ENCODE measurements at regions not wholly inside any gene's neighbourhood (a gene's known extent, or its start where the extent isn't known, plus 50 kb on each side); places are given as distances from the start of the nearest gene placed in this dataset.

GRCh38 chr2:9755008-9755407 is 88.3 kb upstream of the TAF1B start:
- TF ChIP-seq CTCF (IDR thresholded peaks at IDR 0.05; ENCODE audit: low read depth, low read length): no peak
- Histone ChIP-seq H3K27ac (no peak overlapping the region), H3K4me3 (no peak overlapping the region), H3K9me3 (ENCODE audit: low read depth) (no peaks in the 10 kb centered on the region), H3K27me3 (no peaks in the 10 kb centered on the region), H3K4me1 (ENCODE audit: low read depth) (peaks cover 23% of the 10 kb centered on the region), H3K36me3 (no peaks in the 10 kb centered on the region)
- no peak for DNase-seq (ENCODE audit: low read depth in 1 of 2, low spot score in 1 of 2)

- no peak for DNase-seq (ENCODE audit: low read depth in 1 of 2, low spot score in 1 of 2)
- no peaks in the 10 kb centered on the region for H3K27me3 ChIP-seq
Observed at GRCh38 chr2:9755638-9756037, 87.6 kb upstream of the TAF1B start.

GRCh38 chr2:9756692-9757250 is 86.5 kb upstream of the TAF1B start:
- Histone ChIP-seq H3K36me3 (no peaks in the 10 kb centered on the region), H3K4me1 (ENCODE audit: low read depth) (peaks cover 20% of the 10 kb centered on the region), H3K27ac (no peak overlapping the region), H3K9me3 (ENCODE audit: low read depth) (no peaks in the 10 kb centered on the region), H3K4me3 (no peak overlapping the region), H3K27me3 (no peaks in the 10 kb centered on the region)
- no peak for DNase-seq (ENCODE audit: low read depth in 1 of 2, low spot score in 1 of 2)
- no peak for TF ChIP-seq CTCF (IDR thresholded peaks at IDR 0.05; ENCODE audit: low read depth, low read length)

More at GRCh38 chr2:9755638-9756037, 87.6 kb upstream of the TAF1B start:
- no peak for TF ChIP-seq CTCF (IDR thresholded peaks at IDR 0.05; ENCODE audit: low read depth, low read length)
- no peak overlapping the region for H3K27ac ChIP-seq
- H3K9me3 ChIP-seq (ENCODE audit: low read depth): no peaks in the 10 kb centered on the region
- no peaks in the 10 kb centered on the region for H3K36me3 ChIP-seq
- no peak overlapping the region for H3K4me3 ChIP-seq
- H3K4me1 ChIP-seq (ENCODE audit: low read depth): peaks cover 23% of the 10 kb centered on the region

GRCh38 chr2:9757501-9758264 is 85.6 kb upstream of the TAF1B start:
- DNase-seq (ENCODE audit: low read depth in 1 of 2, low spot score in 1 of 2): peak; percentile 40 to 68
- Histone ChIP-seq H3K27ac (no peak overlapping the region), H3K27me3 (no peaks in the 10 kb centered on the region), H3K9me3 (ENCODE audit: low read depth) (no peaks in the 10 kb centered on the region), H3K4me1 (ENCODE audit: low read depth) (peaks cover 20% of the 10 kb centered on the region), H3K4me3 (no peak overlapping the region), H3K36me3 (no peaks in the 10 kb centered on the region)
- no peak for TF ChIP-seq CTCF (IDR thresholded peaks at IDR 0.05; ENCODE audit: low read depth, low read length)

- DNase-seq (ENCODE audit: low read depth in 1 of 2, low spot score in 1 of 2): peak in 1 of 2 donors; percentile 41
- H3K27me3 ChIP-seq: no peaks in the 10 kb centered on the region
- TF ChIP-seq CTCF (IDR thresholded peaks at IDR 0.05; ENCODE audit: low read depth, low read length): no peak
- H3K27ac ChIP-seq: no peak overlapping the region
- no peaks in the 10 kb centered on the region for H3K36me3 ChIP-seq
- H3K9me3 ChIP-seq (ENCODE audit: low read depth): no peaks in the 10 kb centered on the region
- no peak overlapping the region for H3K4me3 ChIP-seq
- peaks cover 23% of the 10 kb centered on the region for H3K4me1 ChIP-seq (ENCODE audit: low read depth)
Observed at GRCh38 chr2:9758741-9759140, 84.5 kb upstream of the TAF1B start.

All from cardiac muscle cell (in vitro differentiated cells and primary cell).